H1 (cell line): ENCODE measurements at regions not wholly inside any gene's neighbourhood (a gene's known extent, or its start where the extent isn't known, plus 50 kb on each side); places are given as distances from the start of the nearest gene placed in this dataset.

Experiments
- ASH2L ChIP-seq: fragments of 200-600, 300-600 bp; sonication (generic); IDR thresholded peaks from one replicate; pipeline ENCODE4 v1.7.1; 2017; ENCODE audit warnings: low read length
- EP300 ChIP-seq, 2 experiments: IDR thresholded peaks; 1 replicate in 1 of 2; 2 replicates in 1 of 2; pipeline ENCODE4 v1.6.1; 2011 to 2012; ENCODE audit warnings: low read depth in 2 of 2, low read length in 2 of 2, mild to moderate bottlenecking in 2 of 2, borderline replicate concordance in 1 of 2, inconsistent platforms in 1 of 2, moderate library complexity in 1 of 2
- EZH2 ChIP-seq: fragments of 200-600 bp; sonication (generic); IDR thresholded peaks from 2 replicates; pipeline ENCODE4 v1.7.1; 2012; ENCODE audit warnings: low read depth, mild to moderate bottlenecking, moderate library complexity, low read length, inconsistent platforms; ENCODE audit not compliant: severe bottlenecking
- GABPA ChIP-seq: IDR thresholded peaks from 2 replicates; pipeline ENCODE4 v1.6.1; 2011; ENCODE audit warnings: mild to moderate bottlenecking, low read length, moderate library complexity, borderline replicate concordance; ENCODE audit not compliant: insufficient read depth
- KDM5A ChIP-seq: fragments of 200-600 bp; IDR thresholded peaks from 2 replicates; pipeline ENCODE4 v1.7.1; 2012; ENCODE audit warnings: mild to moderate bottlenecking, low read length, inconsistent platforms, mixed read lengths
- TAF1 ChIP-seq: IDR thresholded peaks from 2 replicates; pipeline ENCODE4 v1.6.1; 2011; ENCODE audit warnings: mild to moderate bottlenecking, low read depth, low read length
- TBP ChIP-seq: IDR thresholded peaks from 2 replicates; pipeline ENCODE4 v1.6.1; 2011; ENCODE audit warnings: low read depth, low read length, improper control_type of control experiment
- TCF12 ChIP-seq: IDR thresholded peaks from 2 replicates; pipeline ENCODE4 v1.6.1; 2011; ENCODE audit warnings: low read depth, mild to moderate bottlenecking, low read length
- YY1 ChIP-seq: IDR thresholded peaks from 2 replicates; pipeline ENCODE4 v1.6.1; 2011; ENCODE audit warnings: low read depth, mild to moderate bottlenecking, low read length

- TF ChIP-seq GABPA (no peak), TBP (no peak), KDM5A (no peak), TCF12 (no peak), EP300 (IDR thresholded peaks at IDR 0.05; ENCODE audit: borderline replicate concordance in 1 of 2, low read depth in 2 of 2, low read length in 2 of 2) (no peak), EZH2 (no peak), ASH2L (no peak), YY1 (0 out of 2 replicates have a peak, but pooled peaks have one; percentile 11), TAF1 (peak; percentile 20; the same call in 1 of the 2 replicates)
Observed at GRCh38 chr12:19783547-19784444, 344.5 kb downstream of the AEBP2 start (continued).
